HG03342 (cell line): ENCODE measurements at regions not wholly inside any gene's neighbourhood (a gene's known extent, or its start where the extent isn't known, plus 50 kb on each side); places are given as distances from the start of the nearest gene placed in this dataset.

Experiments
- ATAC-seq: cut with Tn5 transposase; IDR thresholded peaks from one replicate; pipeline ENCODE4 v1.9.1; 2021; ENCODE audit warnings: mild to moderate bottlenecking, moderate library complexity; ENCODE audit not compliant: unreplicated experiment

- no peak for ATAC-seq
Measured at GRCh38 chr5:96247097-96247701, 185.8 kb downstream of the PCSK1 start.

GRCh38 chr5:96245140-96246091 is 187.6 kb downstream of the PCSK1 start:
- ATAC-seq: no peak

- no peak for ATAC-seq
Measured at GRCh38 chr5:96244696-96245095, 188.4 kb downstream of the PCSK1 start.

DNA sequence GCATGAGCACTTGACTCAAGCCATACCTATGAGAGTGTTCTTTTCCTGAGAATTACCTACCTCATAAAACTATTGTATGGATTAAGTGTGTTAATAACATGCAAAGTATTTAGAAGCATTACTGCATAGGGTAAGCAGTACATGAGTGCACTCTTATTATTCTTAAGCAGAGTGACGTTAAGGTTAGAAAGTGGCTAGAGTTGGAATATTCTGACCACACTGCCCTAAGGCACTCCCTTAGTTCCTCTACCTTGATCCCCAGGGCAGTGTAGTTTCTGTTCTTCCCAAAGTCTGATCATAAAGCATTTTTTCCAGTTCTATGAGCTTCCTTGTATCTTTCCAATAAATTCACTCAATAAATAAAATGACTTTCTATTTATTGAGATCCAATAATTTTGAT is 189.2 kb downstream of the PCSK1 start:
- no peak for ATAC-seq

DNA sequence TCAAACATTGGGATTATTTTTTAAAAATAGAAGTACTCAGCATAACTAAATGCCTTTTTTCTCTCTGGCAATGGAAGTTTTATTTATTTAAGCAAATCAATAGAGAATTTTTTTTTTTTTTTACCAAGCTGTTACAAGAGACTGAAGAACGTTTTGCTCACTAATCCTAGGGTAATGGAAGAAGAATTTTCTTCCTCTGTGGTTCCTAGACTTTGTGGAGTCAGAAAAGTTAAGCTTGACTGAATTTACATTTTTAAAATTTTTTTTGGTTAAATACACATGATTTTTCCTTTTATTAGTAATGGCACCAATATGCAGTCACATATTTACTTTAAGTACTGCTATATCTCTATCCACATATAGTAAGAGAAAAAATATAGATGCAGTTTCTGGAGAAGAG is 189.8 kb downstream of the PCSK1 start:
- no peak for ATAC-seq

- no peak for ATAC-seq
Measured at GRCh38 chr5:96242571-96242970, 190.5 kb downstream of the PCSK1 start.

DNA sequence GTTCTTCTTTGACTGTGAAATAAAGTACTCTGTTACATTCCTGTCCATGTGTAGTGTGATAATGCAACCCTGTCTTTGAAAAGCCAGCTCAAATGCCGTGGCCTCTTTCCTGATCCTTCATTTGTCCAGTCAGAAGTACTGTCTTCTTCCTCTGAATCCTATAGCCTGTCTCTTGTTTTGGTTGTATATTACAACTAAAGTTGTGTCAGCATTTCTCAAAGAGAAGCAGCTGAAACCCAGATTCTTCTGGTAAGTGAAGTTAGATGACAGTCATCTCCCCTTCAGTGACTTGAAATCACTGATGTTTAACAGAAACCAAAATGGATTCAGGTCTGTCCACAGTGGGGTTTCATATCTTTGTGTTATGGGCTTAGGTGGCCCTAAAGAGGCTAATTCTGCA is 196.2 kb downstream of the PCSK1 start:
- no peak for ATAC-seq

- ATAC-seq: no peak
Measured at GRCh38 chr5:96236051-96236450, 197.0 kb downstream of the PCSK1 start.

DNA sequence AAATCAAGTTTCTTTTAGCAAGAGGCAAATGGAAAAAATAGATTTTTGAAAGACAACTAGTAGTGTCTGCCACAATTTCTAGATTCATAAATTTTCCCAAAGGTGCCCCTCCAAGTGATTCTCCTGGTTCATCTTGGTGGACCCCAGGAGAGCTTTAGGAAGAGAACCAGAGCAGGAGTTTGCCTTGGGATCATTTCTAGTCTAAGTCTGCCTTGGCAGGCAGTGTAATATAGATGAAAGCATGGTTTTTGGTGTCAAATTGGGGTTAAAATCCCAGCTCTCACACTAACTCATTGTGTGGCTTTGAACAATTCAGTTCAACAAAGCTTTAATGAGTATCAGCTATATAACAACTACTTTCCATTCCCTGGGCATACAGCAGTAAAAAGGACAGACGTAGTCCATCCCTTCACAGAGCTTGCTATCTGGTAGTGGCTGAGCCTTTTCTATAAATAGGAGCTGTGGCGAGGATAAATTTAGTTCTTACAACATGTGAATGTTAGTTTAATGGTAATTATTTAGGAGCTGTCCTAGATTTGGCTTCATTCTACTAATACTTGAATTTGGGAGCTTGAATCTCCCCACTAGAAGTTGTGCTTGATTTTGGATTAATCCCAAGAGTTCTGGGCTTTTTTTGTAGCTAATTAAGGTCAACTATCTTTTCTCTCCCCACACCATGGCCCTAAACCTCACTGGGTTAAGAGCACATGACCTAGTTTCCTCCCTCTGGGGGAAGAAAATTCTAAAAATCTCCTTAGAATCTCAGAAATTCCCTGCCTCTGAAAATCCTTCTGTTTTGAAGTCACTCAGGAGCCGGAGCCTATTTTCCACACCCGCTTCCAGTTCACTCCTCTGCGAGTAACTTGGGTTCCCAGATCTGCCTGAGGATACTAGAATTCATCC is 197.8 kb downstream of the PCSK1 start:
- no peak for ATAC-seq

GRCh38 chr5:96232602-96233001 is 200.4 kb downstream of the PCSK1 start:
- no peak for ATAC-seq

DNA sequence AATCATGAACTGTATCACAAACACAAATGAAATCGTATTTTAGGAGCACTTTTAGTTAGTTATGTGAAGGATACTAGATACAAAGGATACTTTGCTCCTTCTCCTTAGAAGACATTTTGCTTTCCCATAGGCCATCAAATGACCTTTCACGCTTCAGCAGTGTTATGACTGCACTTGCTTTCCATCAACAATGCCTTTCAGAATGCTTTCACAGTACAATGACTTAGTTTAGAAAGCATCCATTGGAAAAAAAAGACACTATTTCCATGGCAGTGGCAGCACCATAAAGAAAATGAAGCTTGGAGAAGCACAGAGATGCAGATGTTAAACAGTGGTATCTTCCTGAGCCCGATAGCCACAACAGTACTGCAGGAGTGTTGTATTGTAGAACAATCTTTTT is 203.9 kb downstream of the PCSK1 start:
- ATAC-seq: no peak

GRCh38 chr5:96228408-96228807 is 204.6 kb downstream of the PCSK1 start:
- no peak for ATAC-seq

DNA sequence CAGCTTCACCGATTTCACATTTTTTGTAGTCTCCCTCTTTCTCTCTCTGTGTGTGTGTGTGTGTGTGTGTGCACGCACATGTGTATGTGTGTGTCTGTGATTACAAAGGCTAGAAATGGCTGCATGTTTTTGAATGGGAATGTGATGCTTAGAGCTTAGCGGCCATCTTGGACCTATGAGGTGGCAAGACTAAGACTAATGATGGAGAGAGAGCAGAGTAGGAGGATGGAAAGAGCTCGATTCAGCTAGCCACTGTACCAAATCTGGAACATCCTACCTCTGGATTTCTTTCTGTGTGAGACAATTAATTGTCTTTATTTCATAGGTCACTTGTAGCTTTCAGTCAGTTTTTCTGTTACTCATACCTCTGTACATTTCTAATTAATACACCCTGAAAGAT is 205.1 kb downstream of the PCSK1 start:
- ATAC-seq: no peak

- ATAC-seq: no peak
Measured at GRCh38 chr5:96226941-96227552, 206.0 kb downstream of the PCSK1 start.

GRCh38 chr5:96222129-96222528 is 210.9 kb downstream of the PCSK1 start:
- ATAC-seq: no peak

DNA sequence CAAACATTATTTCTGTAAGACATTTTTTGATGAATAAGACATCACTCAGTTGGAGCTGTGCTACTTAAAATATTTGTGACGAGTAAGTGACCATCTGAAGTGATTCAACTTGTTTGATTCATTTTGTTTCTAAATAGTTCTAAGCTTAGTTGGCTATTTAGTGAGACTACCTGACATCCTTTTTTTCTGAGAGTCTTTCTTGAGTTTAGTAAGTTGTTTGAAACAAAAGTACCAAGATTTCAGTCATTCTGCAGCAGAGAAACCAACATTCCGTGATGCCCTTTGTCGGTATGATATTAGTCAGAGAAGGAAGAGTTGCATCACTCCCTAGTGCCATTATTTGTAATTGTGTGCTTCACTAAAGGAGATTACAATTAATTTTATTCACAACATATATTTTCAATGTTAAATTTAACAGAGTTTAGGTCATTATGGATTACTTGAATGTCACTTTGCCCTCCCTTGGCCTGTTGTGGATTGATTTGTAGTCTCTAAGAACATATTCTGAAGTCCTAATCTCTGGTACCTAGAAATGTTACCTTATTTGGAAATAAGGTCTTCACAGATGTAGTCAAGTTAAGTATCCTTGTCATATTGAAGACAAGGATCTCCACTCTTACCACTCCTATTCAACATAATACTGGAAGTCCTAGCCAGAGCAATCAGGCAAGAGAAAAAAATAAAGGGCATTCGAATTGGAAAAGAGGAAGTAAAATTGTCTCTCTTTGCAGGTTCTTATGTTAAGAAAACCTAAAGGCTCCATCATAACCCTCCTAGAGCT is 212.2 kb downstream of the PCSK1 start:
- peak; percentile 44 for ATAC-seq

DNA sequence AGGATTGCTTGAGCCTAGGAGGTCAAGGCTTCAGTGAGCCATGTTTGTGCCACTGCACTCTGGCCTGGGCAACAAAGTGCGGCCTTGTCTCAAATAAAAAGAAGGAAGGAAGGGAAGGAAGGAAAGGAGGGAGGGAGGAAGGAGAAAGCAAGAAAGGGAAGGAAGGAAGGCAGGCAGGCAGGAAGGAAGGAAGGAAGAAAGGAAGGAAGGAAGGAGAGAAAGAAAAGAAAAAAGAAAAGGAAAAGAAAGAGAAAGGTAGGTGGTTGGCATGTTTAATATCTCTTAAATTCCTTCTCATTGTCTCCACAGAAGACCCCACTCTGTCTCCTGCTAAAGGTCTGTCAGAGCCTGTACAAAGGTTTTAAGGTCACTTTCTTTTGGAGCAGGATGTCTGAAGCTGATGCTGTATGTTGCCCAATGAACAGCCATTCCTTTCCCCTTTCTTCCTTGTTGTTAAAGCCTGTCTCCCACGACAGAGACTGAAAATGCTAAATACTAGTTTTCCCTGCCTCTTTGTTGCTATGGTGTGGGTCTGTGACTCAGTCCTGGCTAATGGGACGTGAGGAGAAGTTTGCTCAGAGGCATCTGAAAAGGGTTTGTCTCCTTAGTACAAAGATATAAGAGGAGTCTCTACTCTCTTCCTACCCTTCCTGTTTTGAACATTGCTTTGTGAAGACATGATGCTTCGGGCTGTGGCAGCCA is 213.3 kb downstream of the PCSK1 start:
- no peak for ATAC-seq

GRCh38 chr5:96218653-96219052 is 214.4 kb downstream of the PCSK1 start:
- ATAC-seq: no peak

DNA sequence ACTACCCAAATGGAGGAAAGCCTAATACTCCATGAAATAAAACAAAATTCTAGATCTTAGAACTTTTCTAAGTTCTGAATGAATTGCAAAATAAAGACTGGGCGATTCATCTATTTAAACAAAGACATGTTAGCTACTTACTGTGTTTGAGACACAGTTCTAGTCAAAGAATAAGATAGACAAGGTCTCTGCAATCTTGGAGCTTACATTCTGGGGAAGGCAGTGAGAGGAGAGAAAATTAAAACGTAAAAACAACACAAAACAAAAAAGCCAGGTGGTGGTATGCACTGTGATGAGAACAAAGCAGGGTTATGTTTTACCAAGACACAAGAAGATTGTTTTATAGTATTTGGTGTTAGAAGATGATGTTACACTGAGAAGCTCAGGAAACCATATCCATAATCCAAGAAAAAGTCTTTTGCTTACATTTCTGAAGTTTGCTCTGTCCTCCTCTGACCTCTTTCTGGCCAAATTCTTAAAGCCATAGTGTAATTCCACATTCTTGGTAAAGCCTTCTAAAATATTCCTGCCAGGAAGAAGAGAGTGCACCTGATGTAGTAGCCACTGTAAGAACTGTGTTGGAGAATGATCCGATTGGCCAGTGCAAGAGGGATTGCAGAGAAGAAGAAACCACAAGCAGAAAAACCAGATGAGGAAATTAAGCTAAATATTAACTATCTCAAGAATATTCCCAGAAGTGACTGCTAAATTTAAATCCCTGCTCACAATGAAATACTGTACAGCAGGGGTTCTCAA is 218.4 kb downstream of the PCSK1 start:
- no peak for ATAC-seq
